Natural killer cell (primary cell): ENCODE measurements at regions not wholly inside any gene's neighbourhood (a gene's known extent, or its start where the extent isn't known, plus 50 kb on each side); places are given as distances from the start of the nearest gene placed in this dataset.

ENCODE experiments used
- ATAC-seq, 3 donors: fragments of 150-1000 bp in 2 of 3; fragments of 200-7000 bp in 1 of 3; cut with Tn5 transposase; 1 replicate in 1 of 3; 2 replicates in 2 of 3; pipeline ENCODE4 v1.10.0; 2021; ENCODE audit warnings: mild to moderate bottlenecking in 2 of 3, moderate library complexity in 2 of 3
- DNase-seq, 2 donors: peaks; one replicate each; pipeline versions ENCODE4 v3.0.0 to v3.0.0-alpha.2; 2013 to 2021; ENCODE audit warnings: mixed read lengths in 1 of 2
- H3K27ac ChIP-seq: one replicate; pipeline ENCODE4 v1.5.1; 2013; ENCODE audit warnings: mild to moderate bottlenecking, low read length
- H3K27me3 ChIP-seq: one replicate; pipeline ENCODE4 v1.6.1; 2013; ENCODE audit warnings: low read length; ENCODE audit not compliant: control insufficient read depth, insufficient read depth
- H3K36me3 ChIP-seq: one replicate; pipeline ENCODE4 v1.6.1; 2013; ENCODE audit warnings: low read length; ENCODE audit not compliant: control insufficient read depth, insufficient read depth
- H3K4me1 ChIP-seq: one replicate; pipeline ENCODE4 v1.6.1; 2013; ENCODE audit warnings: low read length; ENCODE audit not compliant: control insufficient read depth, insufficient read depth
- H3K4me3 ChIP-seq: one replicate; pipeline ENCODE4 v1.5.1; 2013; ENCODE audit warnings: low read length
- H3K9me3 ChIP-seq: one replicate; pipeline ENCODE4 v1.6.1; 2013; ENCODE audit warnings: low read length; ENCODE audit not compliant: control insufficient read depth, insufficient read depth
- H3K27ac Mint-ChIP-seq, 2 donors: one replicate each; pipeline ENCODE4 v1.8.0; 2022; ENCODE audit warnings: mild to moderate bottlenecking in 2 of 2, mixed read lengths in 2 of 2, moderate library complexity in 1 of 2
- H3K27me3 Mint-ChIP-seq, 2 donors: one replicate each; pipeline ENCODE4 v1.8.0; 2022; ENCODE audit warnings: low read depth in 2 of 2, mixed read lengths in 2 of 2
- H3K36me3 Mint-ChIP-seq: one replicate; pipeline ENCODE4 v1.8.0; 2022; ENCODE audit warnings: mixed read lengths
- H3K4me1 Mint-ChIP-seq, 2 donors: one replicate each; pipeline ENCODE4 v1.8.0; 2022; ENCODE audit warnings: mixed read lengths in 2 of 2
- H3K4me3 Mint-ChIP-seq: one replicate; pipeline ENCODE4 v1.8.0; 2022; ENCODE audit warnings: mild to moderate bottlenecking, moderate library complexity, mixed read lengths
- H3K9me3 Mint-ChIP-seq, 2 donors: one replicate each; pipeline ENCODE4 v1.8.0; 2022; ENCODE audit warnings: mixed read lengths in 2 of 2
- CTCF ChIP-seq: fragments of 200-600 bp; IDR thresholded peaks from one replicate; pipeline ENCODE4 v1.8.0; 2022; ENCODE audit warnings: antibody characterized with exemption
- WGBS: methylation state at CpG from one replicate; pipeline ENCODE4 v1.1.7; 2013; ENCODE audit warnings: missing lambda C conversion rate; ENCODE audit not compliant: insufficient coverage; 5-methylcytosine and 5-hydroxymethylcytosine counted together
- intact Hi-C: fragments of 100-400 bp; cut with micrococcal nuclease; formaldehyde crosslinking; loops from one replicate; pipeline ENCODE4 v1.14.2; 2022

GRCh38 chr13:34637636-34638035 is 304.4 kb upstream of the NBEA start:
- Mint-ChIP-seq H3K4me3 (no peak overlapping the region), H3K4me1 (no peaks in the 10 kb centered on the region), H3K9me3 (peaks cover 8% of the 10 kb centered on the region in 2 donors), H3K36me3 (no peaks in the 10 kb centered on the region), H3K27ac (no peak overlapping the region), H3K27me3 (no peaks in the 10 kb centered on the region)
- Histone ChIP-seq H3K36me3 (no peaks in the 10 kb centered on the region), H3K4me1 (no peaks in the 10 kb centered on the region), H3K9me3 (no peaks in the 10 kb centered on the region), H3K27ac (no peak overlapping the region), H3K4me3 (no peak overlapping the region), H3K27me3 (no peaks in the 10 kb centered on the region)
- DNase-seq (no peak), ATAC-seq (no peak)
- TF ChIP-seq CTCF: no peak
- WGBS: 86% methylated on average over 1 of the region's 2 CpGs
- intact Hi-C loops: no loop called here

GRCh38 chr13:34638897-34639296 is 303.2 kb upstream of the NBEA start:
- no peak for TF ChIP-seq CTCF
- Histone ChIP-seq H3K27ac (no peak overlapping the region), H3K9me3 (no peaks in the 10 kb centered on the region), H3K4me3 (no peak overlapping the region), H3K27me3 (no peaks in the 10 kb centered on the region), H3K36me3 (no peaks in the 10 kb centered on the region), H3K4me1 (no peaks in the 10 kb centered on the region)
- no peak overlapping the region for H3K27ac Mint-ChIP-seq
- H3K4me3 Mint-ChIP-seq: no peak overlapping the region
- WGBS: 74% methylated on average over 2 of the region's 2 CpGs
- no peaks in the 10 kb centered on the region for H3K27me3 Mint-ChIP-seq
- intact Hi-C loops: no loop called here
- no peak for DNase-seq
- no peak for ATAC-seq
- H3K36me3 Mint-ChIP-seq: no peaks in the 10 kb centered on the region
- H3K9me3 Mint-ChIP-seq: peaks cover 8% of the 10 kb centered on the region in 2 donors
- H3K4me1 Mint-ChIP-seq: no peaks in the 10 kb centered on the region

GRCh38 chr13:34640179-34640992 is 301.7 kb upstream of the NBEA start:
- WGBS: 81% methylated on average over 8 of the region's 9 CpGs

More at GRCh38 chr13:34640179-34640992, 301.7 kb upstream of the NBEA start:
- Histone ChIP-seq H3K27ac (no peak overlapping the region), H3K4me3 (no peak overlapping the region), H3K4me1 (no peaks in the 10 kb centered on the region), H3K27me3 (no peaks in the 10 kb centered on the region), H3K9me3 (no peaks in the 10 kb centered on the region), H3K36me3 (no peaks in the 10 kb centered on the region)
- peaks cover 8 to 11% of the 10 kb centered on the region in 2 donors for H3K9me3 Mint-ChIP-seq
- intact Hi-C loops: no loop called here
- no peak for TF ChIP-seq CTCF
- no peak overlapping the region for H3K4me3 Mint-ChIP-seq
- H3K36me3 Mint-ChIP-seq: no peaks in the 10 kb centered on the region
- DNase-seq (no peak), ATAC-seq (no peak)
- H3K4me1 Mint-ChIP-seq: no peaks in the 10 kb centered on the region
- H3K27ac Mint-ChIP-seq: no peak overlapping the region
- H3K27me3 Mint-ChIP-seq: no peaks in the 10 kb centered on the region
